GM12874 (cell line): ENCODE measurements at regions not wholly inside any gene's neighbourhood (a gene's known extent, or its start where the extent isn't known, plus 50 kb on each side); places are given as distances from the start of the nearest gene placed in this dataset.

ENCODE experiments used
- CTCF ChIP-seq: IDR thresholded peaks from 2 replicates; pipeline ENCODE4 v1.5.1; 2011; ENCODE audit warnings: low read depth, mild to moderate bottlenecking, control low read depth, low read length, moderate library complexity; ENCODE audit not compliant: insufficient read depth

- no peak for TF ChIP-seq CTCF
Observed at GRCh38 chr2:236768393-236769140, 198.9 kb downstream of the ACKR3 start.

- no peak for TF ChIP-seq CTCF
Observed at GRCh38 chr2:236769981-236770671, 200.5 kb downstream of the ACKR3 start.

GRCh38 chr2:236772220-236772837 is 202.7 kb downstream of the ACKR3 start:
- TF ChIP-seq CTCF = no peak

GRCh38 chr2:236773206-236773605 is 203.6 kb downstream of the ACKR3 start:
- no peak for TF ChIP-seq CTCF

GRCh38 chr2:236774171-236774570 is 204.5 kb downstream of the ACKR3 start:
- TF ChIP-seq CTCF = no peak

GRCh38 chr2:236775511-236775910 is 205.9 kb downstream of the ACKR3 start:
- TF ChIP-seq CTCF = no peak

- no peak for TF ChIP-seq CTCF
Observed at GRCh38 chr2:236776206-236776605, 206.6 kb downstream of the ACKR3 start.
